Right kidney (tissue), 1 donor: ENCODE measurements at regions not wholly inside any gene's neighbourhood (a gene's known extent, or its start where the extent isn't known, plus 50 kb on each side); places are given as distances from the start of the nearest gene placed in this dataset.
"Not testable (repeated sequence)": the region's sequence is repeated elsewhere in the genome, so short reads cannot be mapped to it uniquely, and the experiment has no call there.

Experiments used
- DNase-seq: peaks from one replicate; pipeline ENCODE4 v3.0.0-alpha.2; 2016

- DNase-seq = no peak
Observed at GRCh38 chr7:86366946-86367345, 276.8 kb upstream of the GRM3 start.

GRCh38 chr7:86340407-86340806, 303.3 kb upstream of the GRM3 start:
- DNase-seq = not testable (repeated sequence)

- DNase-seq = no peak
Observed at GRCh38 chr7:86339051-86339450, 304.7 kb upstream of the GRM3 start.

- no peak for DNase-seq
Observed at GRCh38 chr7:86328801-86329433, 314.8 kb upstream of the GRM3 start.

- no peak for DNase-seq
Observed at GRCh38 chr7:86326847-86327246, 316.9 kb upstream of the GRM3 start.

GRCh38 chr7:86320889-86321288, 322.8 kb upstream of the GRM3 start:
- DNase-seq = no peak

GRCh38 chr7:86320341-86320740, 323.4 kb upstream of the GRM3 start:
- no peak for DNase-seq

- no peak for DNase-seq
Observed at GRCh38 chr7:86313842-86314241, 329.9 kb upstream of the GRM3 start.

GRCh38 chr7:86301301-86301700, 342.4 kb upstream of the GRM3 start:
- no peak for DNase-seq

GRCh38 chr7:86295526-86295925, 348.2 kb upstream of the GRM3 start:
- DNase-seq = no peak

GRCh38 chr7:86282014-86282682, 361.6 kb upstream of the GRM3 start:
- DNase-seq = no peak

- DNase-seq = no peak
Observed at GRCh38 chr7:86280150-86280549, 363.6 kb upstream of the GRM3 start.

- DNase-seq = no peak
Observed at GRCh38 chr7:86262781-86263180, 380.9 kb upstream of the GRM3 start.

- DNase-seq = no peak
Observed at GRCh38 chr7:86257894-86258293, 385.8 kb upstream of the GRM3 start.

GRCh38 chr7:86252406-86252805, 391.3 kb upstream of the GRM3 start:
- DNase-seq = no peak

GRCh38 chr7:86248977-86249376, 394.7 kb upstream of the GRM3 start:
- DNase-seq = no peak

- no peak for DNase-seq
Observed at GRCh38 chr7:86243171-86243570, 400.5 kb upstream of the GRM3 start.

- DNase-seq = no peak
Observed at GRCh38 chr7:86226191-86226590, 417.5 kb upstream of the GRM3 start.

GRCh38 chr7:86222806-86223205, 420.9 kb upstream of the GRM3 start:
- DNase-seq = no peak

GRCh38 chr7:86214734-86215133, 429.0 kb upstream of the GRM3 start:
- no peak for DNase-seq

GRCh38 chr7:86212976-86213375, 430.7 kb upstream of the GRM3 start:
- no peak for DNase-seq

- DNase-seq = no peak
Observed at GRCh38 chr7:86209036-86209435, 434.7 kb upstream of the GRM3 start.

GRCh38 chr7:86207740-86208139, 436.0 kb upstream of the GRM3 start:
- no peak for DNase-seq

- no peak for DNase-seq
Observed at GRCh38 chr7:86202833-86203232, 440.9 kb upstream of the GRM3 start.

GRCh38 chr7:86201767-86202166, 441.9 kb upstream of the GRM3 start:
- DNase-seq = no peak
